ENCODE measurements at regions not wholly inside any gene's neighbourhood (a gene's known extent, or its start where the extent isn't known, plus 50 kb on each side); places are given as distances from the start of the nearest gene placed in this dataset.

GRCh38 chr20:50263831-50264230, 73.2 kb downstream of the CEBPB start:
- TF ChIP-seq POLR2A (IDR thresholded peaks at IDR 0.05; ENCODE audit: low read length) (no peak), GATA1 (IDR thresholded peaks at IDR 0.05; ENCODE audit: low read depth, low read length) (no peak)
